ENCODE measurements at regions not wholly inside any gene's neighbourhood (a gene's known extent, or its start where the extent isn't known, plus 50 kb on each side); places are given as distances from the start of the nearest gene placed in this dataset.

DNA sequence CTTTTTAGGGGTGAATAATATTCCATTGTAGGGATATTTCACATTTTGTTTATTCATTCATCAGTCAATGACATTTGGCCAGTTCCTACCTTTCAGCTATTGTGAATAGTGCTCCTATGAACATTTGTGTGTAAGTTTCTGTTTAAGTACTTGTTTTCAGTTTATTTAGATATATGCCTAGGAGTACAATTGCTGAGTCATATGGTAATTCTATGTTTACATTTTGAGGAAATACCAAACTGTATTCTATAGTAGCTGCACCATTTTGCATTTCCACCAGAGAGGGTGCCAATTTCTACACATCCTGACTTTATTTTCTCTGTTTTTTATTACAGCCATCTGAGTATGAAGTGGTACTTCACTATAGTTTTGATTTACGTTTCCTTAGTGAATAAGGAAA, 54.4 kb upstream of the ZNF236 start:
- intact Hi-C loops (cut with micrococcal nuclease) (no loop called here), in situ Hi-C loops (cut with MboI; ENCODE audit: low sequenced_read_pairs) (no loop called here), dilution Hi-C loops (cut with HindIII; ENCODE audit: low sequenced_read_pairs, unreplicated experiment) (no loop called here)
- Histone ChIP-seq H2BK15ac (ENCODE audit: low read depth, low read length) (no peak overlapping the region), H3K27me3 (ENCODE audit: control insufficient read depth, insufficient read depth, low read length) (peaks cover 6% of the 10 kb centered on the region), H3K4me1 (ENCODE audit: control insufficient read depth, insufficient read depth, low read length) (no peaks in the 10 kb centered on the region), H2BK20ac (ENCODE audit: low read depth, low read length) (no peak overlapping the region), H3K4ac (ENCODE audit: low read depth, low read length) (no peak overlapping the region), H2BK120ac (ENCODE audit: low read depth, low read length) (no peak overlapping the region), H3K9me3 (ENCODE audit: control insufficient read depth, insufficient read depth, low read length) (no peaks in the 10 kb centered on the region; the same call in 1 of the 2 replicates), H2AFZ (replicated peaks; ENCODE audit: low read length, poor library complexity) (no peak overlapping the region), H3K4me2 (ENCODE audit: low read depth, low read length) (no peak overlapping the region), H2AK5ac (ENCODE audit: low read depth, low read length) (no peak overlapping the region), H4K8ac (ENCODE audit: low read depth in 2 of 2, low read length in 2 of 2) (no peak overlapping the region), H3K14ac (replicated peaks; ENCODE audit: low read depth, low read length) (no peak overlapping the region), H3K18ac (ENCODE audit: low read depth, low read length) (no peak overlapping the region), H3K36me3 (ENCODE audit: control insufficient read depth, insufficient read depth, low read length) (no peaks in the 10 kb centered on the region), H3K27ac (ENCODE audit: insufficient read depth, low read length) (no peak overlapping the region), H4K91ac (ENCODE audit: insufficient read depth, low read depth, low read length) (no peak overlapping the region), H2AK9ac (replicated peaks; ENCODE audit: low read depth, low read length, poor library complexity) (no peak overlapping the region), H3K9me1 (ENCODE audit: insufficient read depth, low read length) (no peaks in the 10 kb centered on the region), H3K9ac (ENCODE audit: low read depth, low read length) (no peak overlapping the region), H4K20me1 (ENCODE audit: insufficient read depth, low read length) (no peaks in the 10 kb centered on the region), H3K23ac (ENCODE audit: low read depth, low read length) (no peak overlapping the region), H4K5ac (ENCODE audit: low read depth, low read length) (no peak overlapping the region), H3K56ac (ENCODE audit: extremely low read depth, insufficient read depth, low read length) (no peak overlapping the region), H3K4me3 (ENCODE audit: insufficient read depth, low read depth, low read length) (no peak overlapping the region), H3K79me1 (ENCODE audit: low read depth in 1 of 2, low read length in 2 of 2) (no peaks in the 10 kb centered on the region), H2BK5ac (ENCODE audit: low read depth, low read length, poor library complexity, severe bottlenecking) (no peak overlapping the region)
- no TSS peak for BruUV-seq (replicated peaks)
- ATAC-seq (ENCODE audit: low read depth), result no peak
- no CpG with 5 or more reads among the region's 1 CpG for WGBS, 2 experiments (ENCODE audit: extremely low coverage in 2 of 2, insufficient read length in 1 of 2)
- TF ChIP-seq, protein P1, sequence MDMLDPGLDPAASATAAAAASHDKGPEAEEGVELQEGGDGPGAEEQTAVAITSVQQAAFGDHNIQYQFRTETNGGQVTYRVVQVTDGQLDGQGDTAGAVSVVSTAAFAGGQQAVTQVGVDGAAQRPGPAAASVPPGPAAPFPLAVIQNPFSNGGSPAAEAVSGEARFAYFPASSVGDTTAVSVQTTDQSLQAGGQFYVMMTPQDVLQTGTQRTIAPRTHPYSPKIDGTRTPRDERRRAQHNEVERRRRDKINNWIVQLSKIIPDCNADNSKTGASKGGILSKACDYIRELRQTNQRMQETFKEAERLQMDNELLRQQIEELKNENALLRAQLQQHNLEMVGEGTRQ (IDR thresholded peaks at IDR 0.05; ENCODE audit: low read depth, low read length), result no peak
- TF ChIP-seq, protein P2, sequence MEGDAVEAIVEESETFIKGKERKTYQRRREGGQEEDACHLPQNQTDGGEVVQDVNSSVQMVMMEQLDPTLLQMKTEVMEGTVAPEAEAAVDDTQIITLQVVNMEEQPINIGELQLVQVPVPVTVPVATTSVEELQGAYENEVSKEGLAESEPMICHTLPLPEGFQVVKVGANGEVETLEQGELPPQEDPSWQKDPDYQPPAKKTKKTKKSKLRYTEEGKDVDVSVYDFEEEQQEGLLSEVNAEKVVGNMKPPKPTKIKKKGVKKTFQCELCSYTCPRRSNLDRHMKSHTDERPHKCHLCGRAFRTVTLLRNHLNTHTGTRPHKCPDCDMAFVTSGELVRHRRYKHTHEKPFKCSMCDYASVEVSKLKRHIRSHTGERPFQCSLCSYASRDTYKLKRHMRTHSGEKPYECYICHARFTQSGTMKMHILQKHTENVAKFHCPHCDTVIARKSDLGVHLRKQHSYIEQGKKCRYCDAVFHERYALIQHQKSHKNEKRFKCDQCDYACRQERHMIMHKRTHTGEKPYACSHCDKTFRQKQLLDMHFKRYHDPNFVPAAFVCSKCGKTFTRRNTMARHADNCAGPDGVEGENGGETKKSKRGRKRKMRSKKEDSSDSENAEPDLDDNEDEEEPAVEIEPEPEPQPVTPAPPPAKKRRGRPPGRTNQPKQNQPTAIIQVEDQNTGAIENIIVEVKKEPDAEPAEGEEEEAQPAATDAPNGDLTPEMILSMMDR (conservative IDR thresholded peaks at IDR 0.05; ENCODE audit: low read depth, low read length), result no peak
- TF ChIP-seq BHLHE40 (IDR thresholded peaks at IDR 0.05; ENCODE audit: low read depth, low read length) (no peak), NFE2L2 (IDR thresholded peaks at IDR 0.05; ENCODE audit: low read depth, low read length) (peak; percentile 43; the same call in 1 of the 2 replicates), RFX5 (IDR thresholded peaks at IDR 0.05; ENCODE audit: low read depth, low read length) (no peak)
- DNase-seq, result no peak
- POLR2A ChIA-PET (ENCODE audit: unreplicated experiment), result no interaction called here
- CTCF ChIA-PET, result no interaction called here

Data from IMR-90 (cell line).